Subcutaneous abdominal adipose tissue (tissue), 5 donors: ENCODE measurements at regions not wholly inside any gene's neighbourhood (a gene's known extent, or its start where the extent isn't known, plus 50 kb on each side); places are given as distances from the start of the nearest gene placed in this dataset.

ENCODE experiments used
- H3K27ac ChIP-seq: one replicate; pipeline ENCODE4 v1.7.0; 2013; ENCODE audit warnings: low read depth, mild to moderate bottlenecking, inconsistent platforms, low read length, moderate library complexity
- H3K27me3 ChIP-seq, 5 donors: one replicate each; pipeline ENCODE4 v1.7.0; 2013; ENCODE audit warnings: low read length in 5 of 5, inconsistent platforms in 1 of 5; ENCODE audit not compliant: control insufficient read depth in 5 of 5, insufficient read depth in 4 of 5
- H3K36me3 ChIP-seq, 5 donors: one replicate each; pipeline ENCODE4 v1.7.0; 2013; ENCODE audit warnings: low read length in 5 of 5; ENCODE audit not compliant: control insufficient read depth in 5 of 5, insufficient read depth in 5 of 5
- H3K4me1 ChIP-seq, 5 donors: one replicate each; pipeline ENCODE4 v1.7.0; 2013; ENCODE audit warnings: low read length in 5 of 5, mild to moderate bottlenecking in 3 of 5, moderate library complexity in 1 of 5; ENCODE audit not compliant: control insufficient read depth in 5 of 5, insufficient read depth in 5 of 5
- H3K4me3 ChIP-seq, 5 donors: one replicate each; pipeline ENCODE4 v1.7.0; 2013; ENCODE audit warnings: low read length in 5 of 5, low read depth in 1 of 5
- H3K9ac ChIP-seq, 5 donors: one replicate each; pipeline ENCODE4 v1.7.0; 2013; ENCODE audit warnings: low read length in 5 of 5, mild to moderate bottlenecking in 4 of 5, moderate library complexity in 3 of 5
- H3K9me3 ChIP-seq, 5 donors: one replicate each; pipeline ENCODE4 v1.7.0; 2013; ENCODE audit warnings: low read length in 5 of 5; ENCODE audit not compliant: control insufficient read depth in 5 of 5
- donor health status: healthy.
- donor health status: healthy.
- donor health status: healthy.
- donor health status: healthy.
- donor health status: healthy.

- no peaks in the 10 kb centered on the region for H3K36me3 ChIP-seq
- no peaks in the 10 kb centered on the region for H3K27me3 ChIP-seq
- no peak overlapping the region for H3K4me3 ChIP-seq
- H3K9ac ChIP-seq: no peak overlapping the region
- peaks cover 0 to 2% (median 0%) of the 10 kb centered on the region in 5 donors for H3K9me3 ChIP-seq
- peaks cover 0 to 8% (median 0%) of the 10 kb centered on the region in 5 donors for H3K4me1 ChIP-seq
- no peak overlapping the region for H3K27ac ChIP-seq
These were observed 92.1 kb downstream of the CAVIN4 start for GRCh38 chr9:100669968-100670367.

GRCh38 chr9:100670719-100671118 is 92.8 kb downstream of the CAVIN4 start:
- Histone ChIP-seq H3K4me1 (peaks cover 0 to 10% (median 0%) of the 10 kb centered on the region in 5 donors), H3K36me3 (no peaks in the 10 kb centered on the region), H3K27ac (no peak overlapping the region), H3K27me3 (no peaks in the 10 kb centered on the region), H3K4me3 (no peak overlapping the region), H3K9ac (no peak overlapping the region), H3K9me3 (peaks cover 0 to 2% (median 0%) of the 10 kb centered on the region in 5 donors)

- no peaks in the 10 kb centered on the region for H3K27me3 ChIP-seq
- H3K27ac ChIP-seq: no peak overlapping the region
- no peak overlapping the region for H3K4me3 ChIP-seq
- peaks cover 0 to under 1% (median 0%) of the 10 kb centered on the region in 5 donors for H3K9me3 ChIP-seq
- no peaks in the 10 kb centered on the region for H3K36me3 ChIP-seq
- H3K9ac ChIP-seq: no peak overlapping the region
- peaks cover 0 to 10% (median 0%) of the 10 kb centered on the region in 5 donors for H3K4me1 ChIP-seq
These were observed 94.0 kb downstream of the CAVIN4 start for GRCh38 chr9:100671898-100672297.

- peaks cover 0 to 10% (median 0%) of the 10 kb centered on the region in 5 donors for H3K4me1 ChIP-seq
- H3K27me3 ChIP-seq: no peaks in the 10 kb centered on the region
- H3K27ac ChIP-seq: no peak overlapping the region
- no peak overlapping the region for H3K4me3 ChIP-seq
- H3K9me3 ChIP-seq: no peaks in the 10 kb centered on the region
- H3K36me3 ChIP-seq: no peaks in the 10 kb centered on the region
- no peak overlapping the region for H3K9ac ChIP-seq
These were observed 95.4 kb downstream of the CAVIN4 start for GRCh38 chr9:100673249-100673648.

- Histone ChIP-seq H3K4me3 (no peak overlapping the region), H3K9me3 (no peaks in the 10 kb centered on the region), H3K4me1 (peaks cover 0 to 10% (median 0%) of the 10 kb centered on the region in 5 donors), H3K36me3 (no peaks in the 10 kb centered on the region), H3K27me3 (no peaks in the 10 kb centered on the region), H3K27ac (no peak overlapping the region), H3K9ac (no peak overlapping the region)
These were observed 96.7 kb downstream of the CAVIN4 start for GRCh38 chr9:100674419-100675122.

- H3K9me3 ChIP-seq: no peaks in the 10 kb centered on the region
- no peaks in the 10 kb centered on the region for H3K27me3 ChIP-seq
- H3K27ac ChIP-seq: no peak overlapping the region
- no peaks in the 10 kb centered on the region for H3K36me3 ChIP-seq
- H3K9ac ChIP-seq: no peak overlapping the region
- no peak overlapping the region for H3K4me3 ChIP-seq
- peaks cover 0 to 4% (median 0%) of the 10 kb centered on the region in 5 donors for H3K4me1 ChIP-seq
These were observed 102.0 kb downstream of the CAVIN4 start for GRCh38 chr9:100679834-100680233.

GRCh38 chr9:100686420-100686819 is 108.5 kb downstream of the CAVIN4 start:
- Histone ChIP-seq H3K4me1 (no peaks in the 10 kb centered on the region), H3K9ac (no peak overlapping the region), H3K27ac (no peak overlapping the region), H3K27me3 (no peaks in the 10 kb centered on the region), H3K36me3 (no peaks in the 10 kb centered on the region), H3K4me3 (no peak overlapping the region), H3K9me3 (peaks cover 0 to 4% (median 0%) of the 10 kb centered on the region in 5 donors)

- no peak overlapping the region for H3K9ac ChIP-seq
- H3K4me1 ChIP-seq: no peaks in the 10 kb centered on the region
- H3K9me3 ChIP-seq: peaks cover 0 to 4% (median 0%) of the 10 kb centered on the region in 5 donors
- no peaks in the 10 kb centered on the region for H3K36me3 ChIP-seq
- no peak overlapping the region for H3K27ac ChIP-seq
- H3K4me3 ChIP-seq: no peak overlapping the region
- no peaks in the 10 kb centered on the region for H3K27me3 ChIP-seq
These were observed 111.8 kb downstream of the CAVIN4 start for GRCh38 chr9:100689635-100690034.

GRCh38 chr9:100690438-100690837 is 112.6 kb downstream of the CAVIN4 start:
- no peak overlapping the region for H3K9ac ChIP-seq
- H3K27ac ChIP-seq: no peak overlapping the region
- no peaks in the 10 kb centered on the region for H3K36me3 ChIP-seq
- H3K4me3 ChIP-seq: no peak overlapping the region
- peaks cover 0 to 4% (median 0%) of the 10 kb centered on the region in 5 donors for H3K9me3 ChIP-seq
- no peaks in the 10 kb centered on the region for H3K27me3 ChIP-seq
- H3K4me1 ChIP-seq: no peaks in the 10 kb centered on the region

GRCh38 chr9:100697339-100697738 is 119.5 kb downstream of the CAVIN4 start:
- H3K9ac ChIP-seq: no peak overlapping the region
- H3K4me3 ChIP-seq: no peak overlapping the region
- peaks cover 0 to 2% (median 0%) of the 10 kb centered on the region in 5 donors for H3K27me3 ChIP-seq
- no peak overlapping the region for H3K27ac ChIP-seq
- H3K36me3 ChIP-seq: no peaks in the 10 kb centered on the region
- no peaks in the 10 kb centered on the region for H3K9me3 ChIP-seq
- no peaks in the 10 kb centered on the region for H3K4me1 ChIP-seq
